ENCODE measurements at regions not wholly inside any gene's neighbourhood (a gene's known extent, or its start where the extent isn't known, plus 50 kb on each side); places are given as distances from the start of the nearest gene placed in this dataset.

GRCh38 chr9:8074713-8075286, 275.2 kb upstream of the DMAC1 start:
- no peak for DNase-seq

GRCh38 chr9:8071445-8071798, 271.8 kb upstream of the DMAC1 start:
- DNase-seq = peak in 1 of 2 experiments; percentile 38

- DNase-seq = peak in 1 of 2 experiments; percentile 81
Observed at GRCh38 chr9:8070779-8071444, 271.3 kb upstream of the DMAC1 start.

- no peak for DNase-seq
Observed at GRCh38 chr9:8062459-8062858, 262.9 kb upstream of the DMAC1 start.

GRCh38 chr9:8053501-8053900, 253.9 kb upstream of the DMAC1 start:
- DNase-seq = no peak

GRCh38 chr9:8052991-8053390, 253.4 kb upstream of the DMAC1 start:
- DNase-seq = peak in 1 of 2 experiments; percentile 7

GRCh38 chr9:8037745-8038144, 238.2 kb upstream of the DMAC1 start:
- no peak for DNase-seq

GRCh38 chr9:8036914-8037524, 237.4 kb upstream of the DMAC1 start:
- no peak for DNase-seq

- no peak for DNase-seq
Observed at GRCh38 chr9:8033794-8034193, 234.2 kb upstream of the DMAC1 start.

- no peak for DNase-seq
Observed at GRCh38 chr9:8030095-8030494, 230.5 kb upstream of the DMAC1 start.

GRCh38 chr9:8027351-8027750, 227.8 kb upstream of the DMAC1 start:
- no peak for DNase-seq

GRCh38 chr9:8025551-8025950, 226.0 kb upstream of the DMAC1 start:
- no peak for DNase-seq

- DNase-seq = no peak
Observed at GRCh38 chr9:8020186-8020585, 220.6 kb upstream of the DMAC1 start.

GRCh38 chr9:8019636-8020035, 220.1 kb upstream of the DMAC1 start:
- DNase-seq = no peak

- peak; percentile 84 to 93 for DNase-seq
Observed at GRCh38 chr9:8014997-8015682, 215.6 kb upstream of the DMAC1 start.

- DNase-seq = no peak
Observed at GRCh38 chr9:8012986-8013385, 213.4 kb upstream of the DMAC1 start.

GRCh38 chr9:8011974-8012373, 212.4 kb upstream of the DMAC1 start:
- DNase-seq = no peak

- DNase-seq = peak; percentile 83 to 97
Observed at GRCh38 chr9:7996558-7996957, 197.0 kb upstream of the DMAC1 start.

GRCh38 chr9:7988644-7989280, 189.2 kb upstream of the DMAC1 start:
- DNase-seq = no peak

GRCh38 chr9:7984692-7985091, 185.1 kb upstream of the DMAC1 start:
- no peak for DNase-seq

- DNase-seq = no peak
Observed at GRCh38 chr9:7984203-7984602, 184.6 kb upstream of the DMAC1 start.

GRCh38 chr9:7983490-7983889, 183.9 kb upstream of the DMAC1 start:
- no peak for DNase-seq

- DNase-seq = no peak
Observed at GRCh38 chr9:7982907-7983306, 183.3 kb upstream of the DMAC1 start.
